SU-DHL-6 (cell line): ENCODE measurements at regions not wholly inside any gene's neighbourhood (a gene's known extent, or its start where the extent isn't known, plus 50 kb on each side); places are given as distances from the start of the nearest gene placed in this dataset.

ENCODE experiments used
- EZH2phosphoT487 ChIP-seq: fragments of 200-600 bp; sonication (generic), shearing (Covaris generic); conservative IDR thresholded peaks from 2 replicates; pipeline ENCODE4 v1.6.1; 2018; ENCODE audit warnings: mild to moderate bottlenecking, antibody characterized with exemption, low read length, moderate library complexity, mixed read lengths
- TF ChIP-seq, protein P1 (sequence below): fragments of 200-600 bp; sonication (generic); IDR thresholded peaks from one replicate; pipeline ENCODE4 v1.5.1; 2017; ENCODE audit warnings: antibody characterized with exemption, mild to moderate bottlenecking, low read length, moderate library complexity; ENCODE audit not compliant: insufficient read depth, poor library complexity, severe bottlenecking

DNA sequence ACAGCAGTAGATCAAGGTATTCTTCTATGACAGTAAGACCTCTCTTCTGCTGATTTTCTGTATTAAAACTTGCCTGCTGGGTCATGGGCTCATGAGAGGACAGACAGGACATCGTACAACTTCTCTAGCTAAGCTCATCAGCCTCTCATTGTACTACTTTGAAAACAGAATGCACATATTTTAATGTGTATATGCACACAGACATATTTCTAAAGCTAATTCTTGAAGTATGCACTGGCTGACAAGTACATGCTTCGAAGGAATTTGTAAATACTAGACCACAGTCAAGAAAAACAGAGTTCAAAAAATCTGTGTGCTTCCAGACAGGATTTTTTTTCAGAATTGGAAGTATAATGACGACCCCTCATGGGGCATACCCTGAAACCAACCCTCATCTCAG, 81.7 kb upstream of the CD83 start:
- TF ChIP-seq, protein P1, sequence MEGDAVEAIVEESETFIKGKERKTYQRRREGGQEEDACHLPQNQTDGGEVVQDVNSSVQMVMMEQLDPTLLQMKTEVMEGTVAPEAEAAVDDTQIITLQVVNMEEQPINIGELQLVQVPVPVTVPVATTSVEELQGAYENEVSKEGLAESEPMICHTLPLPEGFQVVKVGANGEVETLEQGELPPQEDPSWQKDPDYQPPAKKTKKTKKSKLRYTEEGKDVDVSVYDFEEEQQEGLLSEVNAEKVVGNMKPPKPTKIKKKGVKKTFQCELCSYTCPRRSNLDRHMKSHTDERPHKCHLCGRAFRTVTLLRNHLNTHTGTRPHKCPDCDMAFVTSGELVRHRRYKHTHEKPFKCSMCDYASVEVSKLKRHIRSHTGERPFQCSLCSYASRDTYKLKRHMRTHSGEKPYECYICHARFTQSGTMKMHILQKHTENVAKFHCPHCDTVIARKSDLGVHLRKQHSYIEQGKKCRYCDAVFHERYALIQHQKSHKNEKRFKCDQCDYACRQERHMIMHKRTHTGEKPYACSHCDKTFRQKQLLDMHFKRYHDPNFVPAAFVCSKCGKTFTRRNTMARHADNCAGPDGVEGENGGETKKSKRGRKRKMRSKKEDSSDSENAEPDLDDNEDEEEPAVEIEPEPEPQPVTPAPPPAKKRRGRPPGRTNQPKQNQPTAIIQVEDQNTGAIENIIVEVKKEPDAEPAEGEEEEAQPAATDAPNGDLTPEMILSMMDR = no peak
- no peak for TF ChIP-seq EZH2phosphoT487
